ENCODE measurements at regions not wholly inside any gene's neighbourhood (a gene's known extent, or its start where the extent isn't known, plus 50 kb on each side); places are given as distances from the start of the nearest gene placed in this dataset.
"Not testable (repeated sequence)": the region's sequence is repeated elsewhere in the genome, so short reads cannot be mapped to it uniquely, and the experiment has no call there.

GRCh38 chr12:86387591-86388145 lies 131.5 kb upstream of the MGAT4C start:
- POLR2A ChIA-PET, result no interaction called here
- no peak for DNase-seq (ENCODE audit: extremely low spot score)
- TF ChIP-seq, protein P1, sequence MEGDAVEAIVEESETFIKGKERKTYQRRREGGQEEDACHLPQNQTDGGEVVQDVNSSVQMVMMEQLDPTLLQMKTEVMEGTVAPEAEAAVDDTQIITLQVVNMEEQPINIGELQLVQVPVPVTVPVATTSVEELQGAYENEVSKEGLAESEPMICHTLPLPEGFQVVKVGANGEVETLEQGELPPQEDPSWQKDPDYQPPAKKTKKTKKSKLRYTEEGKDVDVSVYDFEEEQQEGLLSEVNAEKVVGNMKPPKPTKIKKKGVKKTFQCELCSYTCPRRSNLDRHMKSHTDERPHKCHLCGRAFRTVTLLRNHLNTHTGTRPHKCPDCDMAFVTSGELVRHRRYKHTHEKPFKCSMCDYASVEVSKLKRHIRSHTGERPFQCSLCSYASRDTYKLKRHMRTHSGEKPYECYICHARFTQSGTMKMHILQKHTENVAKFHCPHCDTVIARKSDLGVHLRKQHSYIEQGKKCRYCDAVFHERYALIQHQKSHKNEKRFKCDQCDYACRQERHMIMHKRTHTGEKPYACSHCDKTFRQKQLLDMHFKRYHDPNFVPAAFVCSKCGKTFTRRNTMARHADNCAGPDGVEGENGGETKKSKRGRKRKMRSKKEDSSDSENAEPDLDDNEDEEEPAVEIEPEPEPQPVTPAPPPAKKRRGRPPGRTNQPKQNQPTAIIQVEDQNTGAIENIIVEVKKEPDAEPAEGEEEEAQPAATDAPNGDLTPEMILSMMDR (IDR thresholded peaks at IDR 0.05; ENCODE audit: control extremely low read depth, extremely low read depth, low read depth, missing control alignments), result no peak
- CTCF ChIA-PET, result no interaction called here

DNA sequence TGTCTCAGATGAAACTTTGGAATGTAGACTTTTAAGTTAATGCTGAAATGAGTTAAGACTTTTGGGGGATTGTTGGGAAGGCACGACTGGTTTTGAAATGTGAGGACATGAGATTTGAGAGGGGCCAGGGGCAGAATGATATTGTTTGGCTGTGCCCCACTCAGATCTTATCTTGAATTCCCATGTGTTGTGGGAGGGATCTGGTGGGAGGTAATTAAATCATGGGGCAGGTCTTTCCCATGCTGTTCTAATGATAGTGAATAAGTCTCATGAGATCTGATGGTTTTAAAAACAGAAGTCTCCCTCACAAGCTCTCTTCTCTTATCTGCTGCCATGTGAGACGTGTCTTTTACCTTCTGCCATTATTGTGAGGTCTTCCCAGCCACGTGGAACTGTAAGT lies 127.6 kb upstream of the MGAT4C start:
- CTCF ChIA-PET; POLR2A ChIA-PET; DNase-seq (ENCODE audit: extremely low spot score): not testable (repeated sequence)

DNA sequence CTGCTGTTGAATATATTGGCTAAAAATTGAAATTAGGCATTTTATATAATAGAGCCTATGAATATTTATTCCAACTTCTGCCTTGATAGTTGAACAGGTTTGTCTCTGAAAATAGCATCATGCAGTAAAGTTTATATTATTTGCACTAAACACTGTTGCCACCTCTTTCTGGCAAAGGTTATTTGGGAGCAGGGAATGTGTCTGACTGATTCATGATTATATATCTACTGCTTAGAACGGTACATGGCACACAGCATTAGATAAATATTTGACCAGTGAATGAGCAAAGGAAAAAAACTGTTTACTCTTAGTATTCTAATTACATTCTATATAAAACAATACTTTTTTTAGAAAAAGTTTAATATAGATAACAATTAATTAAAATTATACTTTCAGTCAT lies 123.1 kb upstream of the MGAT4C start:
- POLR2A ChIA-PET, result no interaction called here
- DNase-seq (ENCODE audit: extremely low spot score), result no peak
- CTCF ChIA-PET, result no interaction called here

GRCh38 chr12:86376052-86376451 lies 119.9 kb upstream of the MGAT4C start:
- ChIA-PET CTCF (no interaction called here), POLR2A (no interaction called here)
- DNase-seq (ENCODE audit: extremely low spot score), result no peak
- TF ChIP-seq, protein P1 (IDR thresholded peaks at IDR 0.05; ENCODE audit: control extremely low read depth, extremely low read depth, low read depth, missing control alignments), result no peak

More for the DNA sequence above, 123.1 kb upstream of the MGAT4C start:
- TF ChIP-seq, protein P1 (IDR thresholded peaks at IDR 0.05; ENCODE audit: control extremely low read depth, extremely low read depth, low read depth, missing control alignments), result no peak

- POLR2A ChIA-PET, result no interaction called here
- no peak for DNase-seq (ENCODE audit: extremely low spot score)
- CTCF ChIA-PET, result no interaction called here
- TF ChIP-seq, protein P1 (IDR thresholded peaks at IDR 0.05; ENCODE audit: control extremely low read depth, extremely low read depth, low read depth, missing control alignments), result no peak
Measured at GRCh38 chr12:86373813-86374212, 117.6 kb upstream of the MGAT4C start.

DNA sequence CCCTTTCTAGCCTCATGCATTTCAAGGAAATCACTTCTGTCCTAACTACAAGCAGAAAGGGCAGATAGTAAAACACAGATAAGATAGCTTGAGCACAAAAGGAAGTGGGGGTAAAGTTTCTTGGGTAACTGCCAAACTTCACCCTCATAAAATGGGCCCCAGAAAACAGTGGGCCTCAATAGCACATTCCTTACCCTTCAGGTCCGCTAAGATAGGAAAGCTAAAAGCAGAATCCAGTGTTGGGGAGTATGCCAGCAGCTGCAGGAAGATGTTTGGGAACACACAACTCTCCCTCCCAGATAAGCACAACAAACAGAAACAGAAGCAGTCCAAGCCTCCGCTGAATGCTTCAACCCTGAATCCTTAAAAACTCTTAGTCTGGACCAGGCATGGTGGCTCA lies 110.9 kb upstream of the MGAT4C start:
- TF ChIP-seq, protein P1 (IDR thresholded peaks at IDR 0.05; ENCODE audit: control extremely low read depth, extremely low read depth, low read depth, missing control alignments), result no peak
- DNase-seq (ENCODE audit: extremely low spot score), result no peak
- ChIA-PET CTCF (interaction anchor here (1.3 kb wide), 1 partner anchor 18 kb away, joined by 6 read pairs; no protein-coding TSS in a partner anchor), POLR2A (no interaction called here)

DNA sequence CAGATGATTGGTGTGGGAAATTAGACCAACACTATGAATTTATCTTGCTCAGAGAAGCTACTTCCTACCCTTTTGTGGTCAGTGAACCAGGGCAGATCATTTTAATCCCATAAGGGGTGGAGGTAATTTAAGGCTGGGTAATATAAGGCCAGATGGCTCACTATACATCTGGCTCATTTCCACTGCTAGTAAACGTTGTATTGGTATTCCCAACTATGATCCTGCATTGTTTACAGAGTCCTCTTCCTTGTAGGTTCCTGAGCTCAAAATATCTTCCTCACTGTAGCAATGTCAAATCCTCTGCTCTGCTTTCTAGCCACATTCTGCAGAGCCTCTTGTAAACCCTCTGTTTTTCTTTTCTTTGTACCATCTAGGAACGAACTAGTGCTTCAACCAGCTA lies 93.0 kb upstream of the MGAT4C start:
- TF ChIP-seq, protein P1 (IDR thresholded peaks at IDR 0.05; ENCODE audit: control extremely low read depth, extremely low read depth, low read depth, missing control alignments), result no peak
- CTCF ChIA-PET, result interaction anchor here (1.3 kb wide), 2 partner anchors 10 to 18 kb away, joined by 6 to 7 read pairs; no protein-coding TSS in a partner anchor
- POLR2A ChIA-PET, result no interaction called here
- DNase-seq (ENCODE audit: extremely low spot score), result no peak
